HG02678 (cell line): ENCODE measurements at regions not wholly inside any gene's neighbourhood (a gene's known extent, or its start where the extent isn't known, plus 50 kb on each side); places are given as distances from the start of the nearest gene placed in this dataset.

Experiments
- ATAC-seq: cut with Tn5 transposase; IDR thresholded peaks from one replicate; pipeline ENCODE4 v1.9.1; 2021; ENCODE audit warnings: mild to moderate bottlenecking, moderate library complexity; ENCODE audit not compliant: unreplicated experiment

DNA sequence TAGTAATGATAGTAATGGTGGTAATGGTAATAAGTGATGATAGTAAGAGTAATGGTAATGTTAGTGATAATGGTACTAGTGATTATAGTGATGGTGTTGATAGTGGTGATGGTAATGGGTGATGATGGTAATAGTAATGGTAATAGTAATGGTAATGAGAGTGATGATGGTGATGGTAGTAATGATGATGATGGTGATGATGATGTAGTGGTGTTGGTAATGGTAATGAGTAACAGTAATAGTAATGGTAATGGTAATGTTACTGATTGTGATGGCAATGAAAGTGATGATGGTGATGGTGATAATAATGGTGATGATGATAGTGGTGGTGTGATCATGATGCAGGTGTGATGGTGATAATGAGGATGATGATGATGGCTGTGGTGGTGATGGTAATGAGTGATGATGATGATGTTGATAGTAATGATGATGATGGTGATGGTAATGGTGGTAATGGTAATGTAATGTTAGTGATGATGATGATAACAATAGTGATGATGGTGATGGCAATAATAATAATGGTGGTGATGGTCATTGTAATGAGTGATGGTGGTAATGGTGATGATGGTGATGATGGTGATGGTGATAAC, 235.0 kb downstream of the MATN1 start:
- no peak for ATAC-seq

DNA sequence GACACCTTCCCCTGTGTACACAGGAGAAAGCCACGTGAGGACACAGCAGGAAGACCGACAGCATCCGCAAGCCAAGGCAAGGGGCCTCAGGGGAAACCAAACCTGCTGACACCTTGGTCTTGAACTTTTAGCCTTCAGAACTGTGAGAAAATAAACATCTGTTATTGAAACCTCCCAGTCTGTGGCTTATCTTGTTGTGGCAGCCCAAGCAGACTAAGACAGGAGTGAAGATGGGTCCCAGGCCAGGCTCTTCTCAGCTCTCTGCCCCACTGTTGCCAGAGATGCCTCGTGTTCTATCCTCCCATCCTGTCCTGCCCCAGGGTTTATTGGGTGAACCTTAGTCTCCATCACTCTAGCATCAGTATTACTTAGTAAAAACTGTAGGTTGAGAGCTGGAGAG, 236.3 kb downstream of the MATN1 start:
- no peak for ATAC-seq

DNA sequence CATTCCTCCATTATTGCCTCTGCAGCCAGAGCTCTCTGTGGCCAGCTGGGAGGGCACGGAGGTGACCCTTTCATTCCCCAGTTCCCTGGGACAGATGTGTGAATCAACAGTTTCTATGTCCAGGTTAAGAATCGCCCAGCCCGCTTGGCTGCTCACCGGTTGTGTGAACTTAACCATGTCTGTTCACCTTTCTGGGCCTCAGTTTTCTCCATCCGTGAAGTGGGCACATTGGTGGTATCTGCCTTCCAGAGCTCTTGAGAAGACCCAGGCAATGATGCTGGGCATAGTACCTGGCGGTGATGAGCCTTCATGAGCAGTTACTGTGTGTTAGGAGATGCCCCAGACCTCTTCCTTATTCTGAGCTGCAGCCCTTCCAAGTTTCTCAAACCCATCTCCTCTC, 238.3 kb downstream of the MATN1 start:
- no peak for ATAC-seq

DNA sequence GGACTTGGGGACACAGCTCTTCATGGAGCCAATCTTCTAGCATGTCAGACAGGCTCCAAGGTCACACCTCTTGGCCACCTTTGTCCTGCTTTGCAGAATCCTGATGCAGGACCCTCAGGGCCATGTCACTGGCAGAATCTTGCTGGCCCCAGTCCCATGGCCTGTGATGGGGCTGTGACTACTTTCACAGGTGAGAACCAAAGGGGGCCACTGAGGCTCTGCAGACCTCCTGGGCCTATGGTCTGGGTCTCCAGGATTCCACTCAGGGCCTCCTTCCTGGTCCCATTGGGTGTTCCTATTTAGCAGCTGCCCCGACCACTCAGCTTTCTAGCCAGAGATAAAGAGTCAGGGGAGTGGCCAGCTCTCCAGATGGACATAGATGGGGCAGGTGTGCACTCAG, 238.7 kb downstream of the MATN1 start:
- ATAC-seq, result no peak

DNA sequence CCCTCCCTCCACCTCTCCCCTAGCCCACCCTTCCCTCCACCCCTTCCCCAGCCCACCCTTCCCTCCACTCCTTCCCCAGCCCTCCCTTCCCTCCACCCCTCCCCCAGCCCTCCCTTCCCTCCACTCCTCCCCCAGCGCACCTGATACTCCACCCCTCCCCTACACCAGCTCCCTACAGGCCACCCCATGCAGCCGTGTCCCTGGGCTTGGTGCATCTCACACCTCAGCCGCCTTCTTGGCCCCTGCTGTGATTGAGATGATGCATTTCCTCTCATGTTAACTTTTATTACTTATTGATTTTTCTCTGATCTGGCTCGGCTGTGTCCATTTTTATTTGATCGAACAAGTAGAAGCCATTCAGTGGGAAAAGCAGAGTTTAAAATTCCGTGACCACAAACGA, 243.8 kb downstream of the MATN1 start:
- no peak for ATAC-seq

DNA sequence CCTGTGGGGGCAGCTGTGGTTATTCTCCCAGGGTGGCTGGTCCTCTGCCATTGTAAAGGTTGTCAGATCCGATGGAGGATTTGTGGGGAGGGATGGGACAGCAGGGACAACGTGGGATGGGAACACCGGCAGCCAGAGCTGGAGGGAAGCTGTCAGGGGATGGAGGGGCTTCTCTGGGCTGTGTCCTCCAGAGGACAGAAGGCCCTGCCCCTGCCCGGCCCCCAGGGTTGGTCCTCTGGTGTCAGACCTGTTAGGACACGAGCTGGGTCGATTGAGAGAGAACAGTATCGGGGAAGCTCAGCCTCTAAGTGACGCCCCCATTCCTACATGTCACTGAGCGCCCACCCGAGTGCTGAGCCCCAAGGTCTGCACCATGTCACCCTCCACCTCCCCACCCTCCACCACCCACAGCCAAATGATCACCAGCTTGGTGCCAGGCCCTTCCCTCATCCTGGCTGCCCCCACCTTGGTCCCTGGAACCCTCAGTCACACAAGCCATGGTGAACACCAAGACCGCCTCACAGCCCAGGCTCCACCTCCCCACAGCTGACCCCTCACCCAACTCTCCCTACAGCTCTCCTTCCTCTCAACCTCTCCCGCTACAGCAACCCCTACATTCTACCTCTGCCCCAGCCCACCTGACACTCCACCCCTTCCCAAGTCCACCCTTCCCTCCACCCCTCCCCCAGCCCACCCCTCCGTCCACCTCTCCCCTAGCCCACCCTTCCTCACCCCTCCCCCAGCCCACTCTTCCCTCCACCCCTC, 244.4 kb downstream of the MATN1 start:
- ATAC-seq, result no peak

DNA sequence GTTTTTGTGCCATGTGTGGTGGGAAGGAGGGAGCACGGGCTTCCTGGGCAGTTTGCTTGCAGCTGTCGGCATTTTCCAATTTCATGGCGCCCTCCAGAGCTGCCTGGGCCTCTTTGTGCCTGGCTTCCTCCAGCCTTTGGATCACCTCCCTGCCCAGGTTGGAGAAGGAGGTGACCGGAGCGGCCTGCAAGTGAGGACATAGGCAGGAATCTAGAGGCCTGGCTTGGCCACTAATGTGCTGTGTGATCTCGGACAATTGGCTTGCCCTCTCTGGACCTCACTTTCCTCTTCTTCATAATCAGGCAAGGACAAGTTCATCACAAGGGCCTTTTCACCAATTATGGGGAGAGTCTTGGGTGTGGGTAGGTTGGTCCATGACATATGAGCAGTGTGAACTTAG, 245.1 kb downstream of the MATN1 start:
- ATAC-seq, result no peak

DNA sequence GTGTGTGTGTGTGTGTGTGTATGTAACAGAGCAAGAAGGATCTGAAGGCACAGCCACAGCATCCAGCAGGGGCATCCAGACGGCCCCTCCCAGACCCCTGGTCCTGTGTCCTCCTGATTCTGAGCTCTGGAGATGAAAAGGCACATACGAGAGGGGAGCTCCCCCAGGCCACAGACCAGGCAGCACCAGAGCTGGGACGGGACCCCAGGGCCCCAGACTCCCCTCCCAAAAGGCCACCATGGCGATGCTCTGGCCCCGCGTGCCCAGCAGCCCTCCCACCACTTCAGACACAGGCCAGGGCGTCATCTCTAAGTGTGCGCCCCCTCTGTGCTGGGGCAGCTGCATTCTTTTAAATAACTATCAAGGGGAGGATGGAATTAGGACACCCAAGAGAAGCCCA, 245.8 kb downstream of the MATN1 start:
- ATAC-seq, result no peak

DNA sequence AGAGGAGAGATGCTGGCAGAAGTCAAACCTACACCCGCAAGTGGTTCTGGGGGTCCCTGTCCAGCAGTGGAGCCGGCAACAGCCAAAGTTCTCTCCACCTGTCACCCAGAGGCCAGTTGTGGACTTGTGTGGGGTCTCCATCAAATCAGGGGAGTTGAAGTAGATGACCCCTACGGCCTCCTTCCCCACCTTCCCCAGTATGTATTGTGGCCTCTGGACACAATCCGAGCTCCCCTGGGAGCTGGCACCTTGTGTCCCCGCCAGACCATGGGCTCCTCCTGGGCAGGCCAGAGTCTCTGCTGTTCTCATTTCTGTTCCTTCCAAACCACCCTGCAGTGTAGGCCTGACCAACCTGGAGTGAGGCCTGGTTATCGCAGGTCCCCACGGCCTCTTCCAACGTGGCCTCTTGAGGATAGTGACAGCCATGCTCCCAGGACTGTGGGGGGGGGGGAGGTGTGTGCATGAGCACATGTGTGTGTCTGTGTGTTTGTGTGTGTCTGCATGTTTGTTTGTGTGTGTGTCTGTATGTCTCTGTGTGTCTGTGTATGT, 246.4 kb downstream of the MATN1 start:
- ATAC-seq, result no peak

DNA sequence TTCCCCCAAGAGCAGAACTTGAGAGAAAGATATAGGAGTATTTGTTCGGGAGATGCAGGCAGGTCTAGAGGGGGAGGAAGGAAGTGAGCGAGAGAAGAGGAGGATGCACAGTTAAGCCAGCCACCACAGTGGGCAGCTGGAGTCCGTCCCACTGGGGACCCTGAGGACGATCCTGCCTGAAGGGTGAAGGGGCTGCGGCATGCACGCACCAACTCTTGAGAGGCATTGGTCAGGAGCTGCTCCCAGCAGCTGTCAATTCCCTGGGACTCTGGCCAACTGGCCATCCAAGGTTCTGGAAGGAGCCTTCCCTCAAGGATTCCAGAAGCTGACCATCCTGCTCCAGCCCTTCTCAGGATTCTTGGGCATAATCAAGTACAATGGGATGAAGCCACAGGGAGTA, 246.9 kb downstream of the MATN1 start:
- ATAC-seq, result no peak

DNA sequence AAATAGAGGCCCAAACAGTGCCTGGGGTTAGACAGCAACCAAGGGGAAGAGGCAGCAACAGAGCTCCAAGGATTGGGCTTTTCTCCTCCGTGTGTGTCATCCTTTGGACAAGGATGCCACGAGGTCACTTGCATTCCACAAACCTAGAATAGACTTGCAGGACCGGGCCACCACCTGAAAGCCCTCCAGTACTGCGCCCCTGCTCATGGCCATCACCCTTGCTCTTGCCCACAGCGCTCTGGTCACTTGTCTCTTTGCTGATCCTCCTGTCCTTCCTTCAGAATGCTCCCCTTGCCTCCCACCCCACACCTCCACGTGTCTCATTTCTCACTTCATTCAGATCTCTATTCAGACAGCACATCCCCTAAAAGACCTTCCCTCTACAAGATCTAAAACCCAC, 247.4 kb downstream of the MATN1 start:
- ATAC-seq, result no peak

DNA sequence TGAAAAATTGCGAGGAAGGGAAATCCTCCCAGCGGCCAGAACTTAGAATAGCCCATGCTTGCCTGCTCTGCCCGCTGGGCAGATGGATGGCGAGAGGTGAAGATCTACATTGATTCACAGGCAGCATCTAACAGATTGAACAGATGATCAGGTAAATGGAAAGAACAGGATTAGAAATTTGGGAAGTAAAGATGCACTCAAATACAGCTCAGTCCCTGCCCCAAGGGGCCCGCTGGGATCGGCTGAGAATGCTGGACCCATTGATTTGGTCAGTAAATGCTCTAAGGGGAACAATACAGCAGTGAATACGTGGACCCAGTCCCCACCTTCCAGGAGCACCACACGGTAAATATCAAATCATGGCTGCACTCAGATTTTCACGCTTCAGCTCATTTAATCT, 248.2 kb downstream of the MATN1 start:
- no peak for ATAC-seq

DNA sequence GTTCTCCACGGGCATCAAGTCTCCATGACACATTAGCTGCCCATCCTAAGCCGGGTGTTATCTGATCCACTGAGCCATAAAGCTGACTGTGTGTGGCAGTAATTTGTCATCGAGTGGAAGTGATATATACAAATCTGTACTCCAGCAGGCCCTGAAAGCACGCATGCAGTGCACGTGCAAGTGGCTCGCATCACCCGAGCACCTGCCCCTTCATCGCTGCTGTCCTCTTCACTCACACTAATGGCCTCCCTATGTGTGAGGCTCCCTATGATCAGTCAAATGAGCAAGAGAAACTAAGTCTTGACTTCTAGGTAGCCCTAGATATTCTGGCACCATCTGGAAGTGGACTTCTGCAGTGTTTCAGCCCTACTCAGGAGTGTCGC, 248.6 kb downstream of the MATN1 start:
- ATAC-seq, result no peak

DNA sequence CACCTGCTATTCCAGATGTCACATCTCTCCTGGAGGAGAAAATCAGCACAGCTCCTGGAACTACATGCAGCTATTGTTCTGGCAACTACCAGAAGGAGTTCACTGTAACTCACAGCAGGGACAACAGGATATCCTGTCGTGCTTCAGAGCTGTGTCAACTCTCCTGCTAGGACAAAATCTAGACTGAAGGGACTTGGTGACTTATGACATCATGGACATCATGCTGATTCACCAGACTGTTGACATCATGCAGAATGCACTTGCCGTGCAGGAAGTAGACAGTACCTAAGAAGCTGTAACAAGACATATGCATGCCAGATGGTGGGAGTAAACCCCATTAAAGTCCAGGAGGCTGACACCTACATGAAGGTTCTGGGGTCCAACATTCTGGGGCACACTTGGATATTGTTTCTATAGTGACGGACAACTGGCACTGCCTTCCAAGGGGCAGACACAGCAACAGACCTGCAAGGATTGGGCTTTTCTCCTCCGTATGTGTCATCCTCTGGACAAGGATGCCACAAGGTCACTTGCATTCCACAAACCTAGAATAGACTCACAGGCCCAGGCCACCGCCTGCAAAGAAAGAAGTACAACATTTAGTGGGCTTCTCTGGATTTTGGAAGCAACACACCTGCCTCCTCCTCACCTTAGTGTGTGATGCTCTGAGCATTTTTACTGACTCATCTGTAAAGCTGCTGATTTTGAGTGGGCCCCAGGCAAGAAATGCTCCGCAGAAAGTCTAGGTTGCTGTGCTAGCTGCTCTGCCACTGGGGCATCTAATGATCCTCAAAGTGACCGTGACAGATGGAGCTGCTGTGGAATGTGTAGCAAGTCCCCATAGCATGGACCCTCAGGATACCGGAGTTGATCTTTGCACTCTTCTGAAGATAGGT, 249.2 kb downstream of the MATN1 start:
- no peak for ATAC-seq

DNA sequence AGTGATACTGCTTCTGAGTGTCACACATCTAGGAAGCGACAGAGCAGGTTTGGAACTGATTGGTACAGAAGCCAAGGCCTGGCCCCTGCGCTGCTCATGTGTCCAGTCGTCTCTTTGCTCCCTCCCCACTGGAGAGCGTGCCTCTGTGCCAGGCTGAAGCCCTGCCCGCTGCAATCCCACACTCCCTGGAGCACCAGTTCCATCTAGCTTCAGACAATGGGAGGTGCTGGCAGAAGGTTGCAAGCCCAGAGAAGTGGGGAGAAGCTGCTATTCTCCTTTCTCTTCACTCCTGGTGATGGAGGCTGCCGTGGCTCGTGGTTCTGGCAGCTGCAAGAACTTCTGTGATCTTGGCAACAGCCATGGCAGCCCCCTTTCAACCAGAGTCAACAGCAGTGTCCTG, 250.9 kb downstream of the MATN1 start:
- ATAC-seq, result no peak

DNA sequence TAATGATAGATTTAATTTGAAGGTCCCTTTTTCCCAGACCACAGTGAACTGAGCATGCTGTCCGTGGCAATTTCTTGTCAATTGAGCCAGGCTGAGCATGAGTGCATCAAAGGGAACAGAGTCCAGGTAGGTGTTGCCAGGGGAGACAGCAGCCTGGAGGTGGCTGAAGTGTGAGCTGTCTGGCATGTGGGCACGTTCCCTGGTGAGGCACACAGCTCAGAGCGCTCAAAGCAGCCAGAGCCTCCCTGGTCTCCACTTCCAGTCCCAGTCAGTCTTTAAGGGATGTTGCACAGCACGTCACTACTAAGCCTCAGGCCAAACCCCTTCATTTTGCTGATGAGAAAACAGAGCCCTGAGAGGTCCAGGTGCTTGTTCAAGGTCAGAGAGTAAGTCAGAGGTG, 251.4 kb downstream of the MATN1 start:
- ATAC-seq, result no peak

DNA sequence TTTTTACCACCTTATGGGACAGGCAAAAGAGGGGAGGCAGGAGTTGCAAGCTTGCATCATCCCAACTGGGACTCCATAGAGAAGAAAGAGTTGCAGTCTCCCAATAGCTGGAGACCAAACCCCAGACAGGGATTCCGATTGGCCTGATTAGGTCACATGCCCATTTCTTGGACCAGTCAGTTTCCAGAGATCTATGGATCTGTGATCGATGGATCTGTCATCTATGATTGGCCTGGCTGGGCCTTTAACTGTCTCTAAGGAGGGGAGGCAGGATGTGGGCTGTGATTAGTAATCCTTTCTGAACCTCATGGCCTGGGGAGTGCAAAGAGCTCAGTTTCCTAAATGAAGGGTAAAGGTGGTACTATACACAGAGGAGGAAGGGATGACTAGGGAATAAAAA, 252.1 kb downstream of the MATN1 start:
- no peak for ATAC-seq

DNA sequence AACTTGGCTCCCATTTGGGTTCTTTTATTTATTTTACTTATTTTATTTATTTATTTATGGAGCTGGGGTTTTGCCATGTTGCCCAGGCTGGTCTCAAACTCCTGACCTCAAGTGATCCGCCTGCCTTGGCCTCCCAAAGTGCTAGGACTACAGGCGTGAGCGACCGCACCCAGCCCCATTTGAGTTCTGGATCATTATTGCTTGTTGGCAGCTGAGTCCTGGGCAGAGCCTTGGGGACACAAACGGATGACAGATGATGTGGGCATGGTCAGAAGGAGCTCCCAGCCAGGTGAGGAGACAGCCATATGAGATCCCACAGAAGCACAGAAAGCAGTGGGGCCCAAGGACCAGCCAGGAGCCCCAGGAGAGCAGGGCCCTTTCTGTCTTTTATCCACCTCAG, 254.0 kb downstream of the MATN1 start:
- ATAC-seq, result no peak

DNA sequence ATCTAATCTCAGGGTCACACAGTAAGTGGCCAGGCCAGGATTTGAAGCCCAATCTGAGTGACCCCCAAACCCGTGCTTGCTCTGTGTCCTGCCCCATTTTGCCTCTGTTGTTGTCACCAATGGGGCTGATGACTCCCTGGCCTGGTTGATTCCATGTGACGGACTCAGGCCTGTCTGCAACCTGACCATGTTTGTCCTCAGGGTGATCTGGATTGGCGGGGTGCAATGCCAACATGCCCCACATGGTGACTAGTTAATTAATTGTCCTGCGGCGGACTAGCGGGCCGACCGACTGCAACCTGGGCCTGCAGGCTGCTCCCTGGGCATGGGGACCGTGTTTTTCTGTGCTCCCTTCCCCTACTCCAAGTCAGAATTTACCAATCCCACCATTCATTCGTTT, 256.3 kb downstream of the MATN1 start:
- ATAC-seq, result no peak

DNA sequence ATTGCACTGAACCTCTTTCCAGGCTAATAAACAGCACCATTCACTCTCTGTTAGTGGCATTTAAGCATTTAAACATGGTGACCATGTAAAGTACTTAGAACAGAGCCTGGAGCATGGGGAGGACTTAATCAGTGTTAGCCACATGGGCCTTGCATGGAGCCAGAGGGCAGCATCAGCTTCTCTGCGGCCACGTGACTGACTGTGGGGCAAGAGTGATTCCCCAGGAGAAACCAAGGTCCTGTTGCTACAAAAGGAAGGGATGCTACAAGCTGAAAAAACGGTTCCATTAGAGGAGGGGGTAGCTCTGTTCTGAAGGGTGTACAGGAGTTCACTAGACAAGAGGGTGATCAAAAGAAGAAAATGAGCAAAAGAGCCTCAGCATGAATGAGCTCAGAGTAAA, 256.8 kb downstream of the MATN1 start:
- no peak for ATAC-seq

DNA sequence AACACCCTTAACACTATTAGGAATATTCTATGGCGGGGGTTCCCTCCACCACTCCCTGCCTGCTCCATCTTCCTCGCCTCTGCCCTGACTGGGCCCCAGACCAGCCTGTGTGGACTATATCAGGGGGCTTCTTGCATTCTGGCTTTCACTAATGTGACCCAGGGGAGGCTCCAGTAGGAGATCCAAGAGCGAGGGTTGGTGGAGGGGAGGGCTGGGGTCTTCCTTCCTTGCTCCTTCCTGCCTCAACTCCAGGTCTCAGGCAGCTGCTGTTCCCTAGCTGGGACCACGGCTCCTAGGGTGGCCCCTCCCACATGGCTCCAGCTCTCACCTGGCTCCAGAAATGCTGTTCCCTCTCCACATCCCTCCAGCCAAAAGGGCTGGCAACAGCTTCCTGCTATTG, 257.4 kb downstream of the MATN1 start:
- ATAC-seq, result no peak

DNA sequence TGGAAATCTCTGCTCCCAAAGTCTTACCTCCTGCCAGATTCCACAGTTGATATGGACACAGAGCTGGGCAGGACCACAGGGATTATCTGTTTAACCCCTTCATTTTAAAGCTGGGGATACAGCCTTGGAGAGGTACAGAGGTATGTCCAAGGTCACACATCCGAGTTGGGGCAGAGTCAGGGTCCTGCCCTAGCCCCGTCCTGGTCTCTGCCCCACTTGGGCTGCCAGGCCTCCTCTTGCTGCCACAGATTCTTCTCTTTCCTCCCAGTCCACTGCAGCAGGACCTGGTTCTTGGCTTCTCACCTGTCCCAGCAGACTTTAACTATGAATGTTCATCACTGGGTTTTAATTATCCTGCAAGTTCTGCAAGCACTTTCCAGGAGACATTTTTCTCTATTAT, 258.3 kb downstream of the MATN1 start:
- no peak for ATAC-seq
